HFF-Myc (cell line): ENCODE measurements at regions not wholly inside any gene's neighbourhood (a gene's known extent, or its start where the extent isn't known, plus 50 kb on each side); places are given as distances from the start of the nearest gene placed in this dataset.
A peak's percentile ranks its signal among the peaks of the same experiment; 100 is the strongest.

ENCODE experiments used
- DNase-seq: peaks from one replicate; pipeline ENCODE4 v3.0.0-alpha.2; 2011; ENCODE audit warnings: low read depth; ENCODE audit errors: extremely low read depth
- H3K4me3 ChIP-seq: replicated peaks from 2 replicates; pipeline ENCODE4 v1.5.1; 2011; ENCODE audit warnings: low read depth, mild to moderate bottlenecking, control low read depth, low read length
- TF ChIP-seq, protein P1 (sequence below): IDR thresholded peaks from 2 replicates; pipeline ENCODE4 v1.5.1; 2012; ENCODE audit warnings: mild to moderate bottlenecking, low read depth, low read length, control low read depth; ENCODE audit errors: missing control alignments

DNA sequence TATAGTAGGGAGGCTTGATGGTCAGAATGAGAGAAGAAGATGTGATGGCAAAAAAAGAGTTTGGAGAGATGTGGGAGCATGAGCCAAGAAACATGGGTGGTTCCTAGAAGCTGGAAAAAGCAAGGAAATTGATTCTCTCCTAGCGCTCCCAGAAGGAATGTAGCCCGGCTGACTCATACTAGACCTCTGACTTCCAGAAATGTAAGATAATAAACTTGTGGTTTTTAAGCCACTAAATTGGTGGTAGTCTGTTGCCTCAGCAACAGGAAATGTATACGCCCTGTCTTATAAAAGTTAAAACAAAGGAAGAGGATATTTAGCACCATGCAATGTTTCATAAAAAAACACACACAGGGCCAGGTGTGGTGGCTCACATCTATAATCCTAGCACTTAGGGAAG lies 182.7 kb upstream of the PCDH7 start:
- no peak overlapping the region for H3K4me3 ChIP-seq
- DNase-seq: peak; percentile 15
- TF ChIP-seq, protein P1, sequence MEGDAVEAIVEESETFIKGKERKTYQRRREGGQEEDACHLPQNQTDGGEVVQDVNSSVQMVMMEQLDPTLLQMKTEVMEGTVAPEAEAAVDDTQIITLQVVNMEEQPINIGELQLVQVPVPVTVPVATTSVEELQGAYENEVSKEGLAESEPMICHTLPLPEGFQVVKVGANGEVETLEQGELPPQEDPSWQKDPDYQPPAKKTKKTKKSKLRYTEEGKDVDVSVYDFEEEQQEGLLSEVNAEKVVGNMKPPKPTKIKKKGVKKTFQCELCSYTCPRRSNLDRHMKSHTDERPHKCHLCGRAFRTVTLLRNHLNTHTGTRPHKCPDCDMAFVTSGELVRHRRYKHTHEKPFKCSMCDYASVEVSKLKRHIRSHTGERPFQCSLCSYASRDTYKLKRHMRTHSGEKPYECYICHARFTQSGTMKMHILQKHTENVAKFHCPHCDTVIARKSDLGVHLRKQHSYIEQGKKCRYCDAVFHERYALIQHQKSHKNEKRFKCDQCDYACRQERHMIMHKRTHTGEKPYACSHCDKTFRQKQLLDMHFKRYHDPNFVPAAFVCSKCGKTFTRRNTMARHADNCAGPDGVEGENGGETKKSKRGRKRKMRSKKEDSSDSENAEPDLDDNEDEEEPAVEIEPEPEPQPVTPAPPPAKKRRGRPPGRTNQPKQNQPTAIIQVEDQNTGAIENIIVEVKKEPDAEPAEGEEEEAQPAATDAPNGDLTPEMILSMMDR: no peak

DNA sequence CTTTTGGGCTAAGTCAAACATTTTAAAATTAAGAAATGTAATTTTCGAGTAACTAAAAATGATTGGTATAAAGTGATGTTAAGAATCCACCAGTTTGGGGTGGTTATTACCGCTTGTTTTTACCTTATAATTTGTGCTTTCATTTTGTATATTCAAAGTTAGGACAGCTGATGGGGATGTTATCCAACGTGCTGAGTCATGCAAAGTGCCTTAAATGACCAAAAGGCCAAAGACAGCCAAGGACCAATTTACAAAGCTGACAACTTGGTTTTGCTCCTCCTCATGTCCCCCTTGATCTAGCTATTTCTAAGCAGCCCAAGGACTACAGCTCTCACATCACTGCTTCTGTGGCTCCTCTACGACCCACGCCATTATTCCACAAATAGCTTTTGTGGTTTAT lies 181.4 kb upstream of the PCDH7 start:
- TF ChIP-seq, protein P1: no peak
- no peak overlapping the region for H3K4me3 ChIP-seq
- no peak for DNase-seq

DNA sequence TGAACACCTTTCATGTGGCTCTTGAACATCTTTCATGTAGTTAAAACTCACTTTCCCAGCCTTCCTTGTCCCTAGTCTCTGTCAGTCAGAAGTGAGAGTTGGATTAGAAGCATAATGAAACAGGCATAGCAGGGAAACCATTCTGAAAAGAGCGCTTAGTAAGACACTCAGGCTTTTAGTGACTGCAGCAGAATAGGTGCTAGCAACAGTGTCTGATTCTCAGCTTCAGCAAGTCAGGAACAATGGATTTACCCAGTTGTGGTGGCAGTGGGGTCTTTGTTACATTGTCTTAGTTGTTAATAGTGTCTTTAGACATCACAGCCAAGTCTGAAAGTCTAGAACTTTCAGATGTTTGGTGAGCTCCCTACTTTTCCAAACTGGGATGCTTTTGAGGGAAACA lies 177.1 kb upstream of the PCDH7 start:
- DNase-seq: no peak
- TF ChIP-seq, protein P1: no peak
- H3K4me3 ChIP-seq: no peak overlapping the region

DNA sequence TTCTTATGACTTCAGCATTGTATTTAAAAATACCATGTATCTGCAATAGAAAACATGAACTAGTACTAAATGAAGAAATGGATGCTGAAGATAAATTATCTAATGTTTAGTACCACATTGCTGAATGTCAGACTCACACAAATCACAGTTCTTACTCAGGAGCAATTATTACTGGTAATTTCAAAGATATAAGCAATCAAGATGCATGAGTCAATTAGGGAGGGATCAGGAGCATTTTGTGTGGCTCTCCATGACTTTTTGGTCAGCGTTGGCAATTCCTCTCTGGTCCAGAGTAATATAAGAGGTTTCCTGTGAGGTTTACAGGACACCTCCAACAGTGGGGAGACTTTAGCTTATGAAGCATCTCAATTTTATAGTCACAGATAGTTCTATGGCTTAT lies 167.0 kb upstream of the PCDH7 start:
- TF ChIP-seq, protein P1: no peak

DNA sequence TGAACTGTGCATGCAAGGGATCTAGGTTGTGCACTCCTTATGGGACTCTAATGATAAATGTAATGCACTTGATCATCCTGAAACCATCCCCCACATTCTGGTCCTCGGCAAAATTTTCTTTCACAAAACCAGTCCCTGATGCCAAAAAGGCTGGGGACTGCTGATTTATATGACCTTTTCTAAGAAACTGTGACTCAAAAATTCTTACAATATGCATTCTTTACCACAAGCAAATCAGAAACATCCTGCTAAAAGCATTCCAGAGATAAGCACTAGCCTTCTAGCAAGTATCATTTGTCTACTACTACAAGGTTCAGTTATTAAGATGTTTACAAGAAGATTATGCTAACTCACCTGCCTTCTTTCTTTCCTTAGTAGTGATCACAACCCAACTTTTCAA lies 166.5 kb upstream of the PCDH7 start:
- H3K4me3 ChIP-seq: no peak overlapping the region
- DNase-seq: no peak
- TF ChIP-seq, protein P1: no peak

More for the DNA sequence above, 167.0 kb upstream of the PCDH7 start:
- no peak for DNase-seq
- no peak overlapping the region for H3K4me3 ChIP-seq

DNA sequence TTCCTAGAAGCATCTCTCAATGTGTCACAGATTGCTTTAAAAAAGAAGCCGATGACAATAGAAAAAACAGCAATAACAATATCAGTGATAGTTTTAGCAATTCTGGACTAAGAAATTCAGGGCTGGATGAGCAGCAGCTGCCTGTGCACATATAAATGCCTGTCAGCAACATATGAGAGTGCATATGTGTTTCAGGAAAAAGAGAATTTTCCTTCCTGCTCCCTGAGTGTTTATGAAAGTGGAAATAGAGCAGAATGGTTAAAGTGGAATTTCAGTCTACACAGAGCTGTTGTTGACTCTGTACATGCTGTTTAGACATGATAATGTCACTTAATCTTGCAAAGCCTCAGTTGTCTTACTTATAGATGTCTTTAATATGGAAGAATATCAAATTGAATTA lies 164.4 kb upstream of the PCDH7 start:
- H3K4me3 ChIP-seq: no peak overlapping the region
- TF ChIP-seq, protein P1: no peak
- DNase-seq: no peak

DNA sequence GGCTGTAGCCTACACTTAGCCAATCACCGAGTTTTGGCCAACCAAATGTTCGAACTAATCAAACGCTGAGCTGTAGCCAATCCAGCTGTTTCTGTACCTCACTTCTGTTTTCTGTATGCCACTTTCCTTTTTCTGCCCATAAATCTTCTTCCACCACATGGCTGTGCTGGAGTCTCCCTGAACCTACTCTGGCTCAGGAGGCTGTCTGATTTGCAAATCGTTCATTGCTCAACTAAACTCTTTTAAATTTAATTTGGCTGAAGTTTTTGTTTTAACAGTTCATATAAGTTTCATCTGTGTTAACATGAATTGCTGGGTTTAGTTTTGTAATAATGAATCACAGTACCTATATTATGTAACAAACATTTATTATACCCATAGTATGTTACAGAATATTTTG lies 160.7 kb upstream of the PCDH7 start:
- no peak overlapping the region for H3K4me3 ChIP-seq
- TF ChIP-seq, protein P1: no peak
- no peak for DNase-seq
